SK-N-SH treated with all-trans-retinoic acid at 6 μM for 48 hours (cell line): ENCODE measurements at regions not wholly inside any gene's neighbourhood (a gene's known extent, or its start where the extent isn't known, plus 50 kb on each side); places are given as distances from the start of the nearest gene placed in this dataset.

Experiments
- BACH2 ChIP-seq: fragments of 250-450 bp; sonication (Bioruptor Pico); IDR thresholded peaks from 2 replicates; pipeline ENCODE4 v1.9.0; 2021; ENCODE audit warnings: mild to moderate bottlenecking, borderline replicate concordance
- CREB5 ChIP-seq: fragments of 250-450 bp; sonication (Bioruptor Pico); IDR thresholded peaks from 2 replicates; pipeline ENCODE4 v1.5.1; 2020; ENCODE audit warnings: low read depth, mild to moderate bottlenecking, moderate library complexity
- CSDC2 ChIP-seq: fragments of 250-450 bp; sonication (Bioruptor Pico); IDR thresholded peaks from 2 replicates; pipeline ENCODE4 v1.5.0; 2020; ENCODE audit warnings: mild to moderate bottlenecking, moderate library complexity
- CSRNP3 ChIP-seq: fragments of 250-450 bp; sonication (Bioruptor Pico); IDR thresholded peaks from 2 replicates; pipeline ENCODE4 v1.5.1; 2021; ENCODE audit warnings: mild to moderate bottlenecking, moderate library complexity
- ESRRG ChIP-seq: fragments of 250-450 bp; sonication (Bioruptor Pico); IDR thresholded peaks from 2 replicates; pipeline ENCODE4 v1.6.1; 2021; ENCODE audit warnings: mild to moderate bottlenecking
- OSR1 ChIP-seq: fragments of 250-450 bp; sonication (Bioruptor Pico); IDR thresholded peaks from 2 replicates; pipeline ENCODE4 v1.8.0; 2022; ENCODE audit warnings: moderate library complexity, mild to moderate bottlenecking, inconsistent platforms
- PPARA ChIP-seq: fragments of 250-450 bp; sonication (Bioruptor Pico); IDR thresholded peaks from 2 replicates; pipeline ENCODE4 v1.5.0; 2020; ENCODE audit warnings: mild to moderate bottlenecking, borderline replicate concordance
- TSHZ2 ChIP-seq: fragments of 250-450 bp; sonication (Bioruptor Pico); IDR thresholded peaks from 2 replicates; pipeline ENCODE4 v1.5.0; 2020; ENCODE audit warnings: mild to moderate bottlenecking, moderate library complexity
- ZFP3 ChIP-seq: fragments of 250-450 bp; sonication (Bioruptor Pico); IDR thresholded peaks from 2 replicates; pipeline ENCODE4 v1.5.0; 2020; ENCODE audit warnings: mild to moderate bottlenecking, moderate library complexity
- ZFP30 ChIP-seq: fragments of 450-650 bp; formaldehyde crosslinking; IDR thresholded peaks from 2 replicates; pipeline ENCODE4 v1.5.0; 2022; ENCODE audit warnings: mild to moderate bottlenecking, moderate library complexity
- ZNF70 ChIP-seq: fragments of 450-650 bp; formaldehyde crosslinking; IDR thresholded peaks from 2 replicates; pipeline ENCODE4 v1.5.0; 2020; ENCODE audit warnings: mild to moderate bottlenecking, moderate library complexity
- ZNF8 ChIP-seq: fragments of 450-650 bp; formaldehyde crosslinking; IDR thresholded peaks from 2 replicates; pipeline ENCODE4 v1.5.0; 2020; ENCODE audit warnings: mild to moderate bottlenecking, moderate library complexity
- TF ChIP-seq, protein P1 (sequence below): fragments of 250-450 bp; sonication (Bioruptor Pico); IDR thresholded peaks from 2 replicates; pipeline ENCODE4 v1.8.0; 2021; ENCODE audit warnings: low read depth, mild to moderate bottlenecking, moderate library complexity, borderline replicate concordance
- TF ChIP-seq, protein P2 (sequence below): fragments of 250-450 bp; sonication (Bioruptor Pico); IDR thresholded peaks from 2 replicates; pipeline ENCODE4 v1.8.0; 2020; ENCODE audit warnings: mild to moderate bottlenecking, moderate library complexity, borderline replicate concordance

- TF ChIP-seq BACH2 (CRISPR knock-in tag) (no peak), CREB5 (CRISPR knock-in tag) (no peak), ZNF70 (no peak), TSHZ2 (no peak), CSDC2 (CRISPR knock-in tag) (no peak), ZFP3 (CRISPR knock-in tag) (no peak), ESRRG (CRISPR knock-in tag) (no peak), CSRNP3 (CRISPR knock-in tag) (no peak), ZFP30 (CRISPR knock-in tag) (no peak), ZNF8 (CRISPR knock-in tag) (no peak), OSR1 (CRISPR knock-in tag) (no peak), PPARA (CRISPR knock-in tag) (no peak)
- TF ChIP-seq, protein P1, sequence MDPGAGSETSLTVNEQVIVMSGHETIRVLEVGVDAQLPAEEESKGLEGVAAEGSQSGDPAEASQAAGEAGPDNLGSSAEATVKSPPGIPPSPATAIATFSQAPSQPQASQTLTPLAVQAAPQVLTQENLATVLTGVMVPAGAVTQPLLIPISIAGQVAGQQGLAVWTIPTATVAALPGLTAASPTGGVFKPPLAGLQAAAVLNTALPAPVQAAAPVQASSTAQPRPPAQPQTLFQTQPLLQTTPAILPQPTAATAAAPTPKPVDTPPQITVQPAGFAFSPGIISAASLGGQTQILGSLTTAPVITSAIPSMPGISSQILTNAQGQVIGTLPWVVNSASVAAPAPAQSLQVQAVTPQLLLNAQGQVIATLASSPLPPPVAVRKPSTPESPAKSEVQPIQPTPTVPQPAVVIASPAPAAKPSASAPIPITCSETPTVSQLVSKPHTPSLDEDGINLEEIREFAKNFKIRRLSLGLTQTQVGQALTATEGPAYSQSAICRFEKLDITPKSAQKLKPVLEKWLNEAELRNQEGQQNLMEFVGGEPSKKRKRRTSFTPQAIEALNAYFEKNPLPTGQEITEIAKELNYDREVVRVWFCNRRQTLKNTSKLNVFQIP (CRISPR knock-in tag): no peak
- TF ChIP-seq, protein P2, sequence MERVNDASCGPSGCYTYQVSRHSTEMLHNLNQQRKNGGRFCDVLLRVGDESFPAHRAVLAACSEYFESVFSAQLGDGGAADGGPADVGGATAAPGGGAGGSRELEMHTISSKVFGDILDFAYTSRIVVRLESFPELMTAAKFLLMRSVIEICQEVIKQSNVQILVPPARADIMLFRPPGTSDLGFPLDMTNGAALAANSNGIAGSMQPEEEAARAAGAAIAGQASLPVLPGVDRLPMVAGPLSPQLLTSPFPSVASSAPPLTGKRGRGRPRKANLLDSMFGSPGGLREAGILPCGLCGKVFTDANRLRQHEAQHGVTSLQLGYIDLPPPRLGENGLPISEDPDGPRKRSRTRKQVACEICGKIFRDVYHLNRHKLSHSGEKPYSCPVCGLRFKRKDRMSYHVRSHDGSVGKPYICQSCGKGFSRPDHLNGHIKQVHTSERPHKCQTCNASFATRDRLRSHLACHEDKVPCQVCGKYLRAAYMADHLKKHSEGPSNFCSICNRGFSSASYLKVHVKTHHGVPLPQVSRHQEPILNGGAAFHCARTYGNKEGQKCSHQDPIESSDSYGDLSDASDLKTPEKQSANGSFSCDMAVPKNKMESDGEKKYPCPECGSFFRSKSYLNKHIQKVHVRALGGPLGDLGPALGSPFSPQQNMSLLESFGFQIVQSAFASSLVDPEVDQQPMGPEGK (CRISPR knock-in tag): no peak
Measured at GRCh38 chr2:12552092-12552491, 164.6 kb upstream of the TRIB2 start.
